Neural cell (in vitro differentiated cells): ENCODE measurements at regions not wholly inside any gene's neighbourhood (a gene's known extent, or its start where the extent isn't known, plus 50 kb on each side); places are given as distances from the start of the nearest gene placed in this dataset.

ENCODE experiments used
- H2AFZ ChIP-seq: fragments of 200-600, 300-800 bp; sonication (generic), shearing (Covaris generic); 2 replicates; pipeline ENCODE4 v1.6.0; 2014; ENCODE audit warnings: low read depth, mild to moderate bottlenecking, antibody characterized with exemption, low read length, moderate library complexity
- H3F3A ChIP-seq: fragments of 200-600 bp; shearing (Covaris generic); 2 replicates; pipeline ENCODE4 v1.6.1; 2016; ENCODE audit warnings: mild to moderate bottlenecking, moderate library complexity, mixed read lengths, antibody characterized with exemption, low read length; ENCODE audit not compliant: insufficient read depth, poor library complexity, severe bottlenecking
- H3K27ac ChIP-seq: fragments of 200-600, 300-800 bp; sonication (generic), shearing (Covaris generic); 2 replicates; pipeline ENCODE4 v1.5.1; 2014; ENCODE audit warnings: mild to moderate bottlenecking, low read length, moderate library complexity
- H3K27me3 ChIP-seq: fragments of 300-800, 200-600 bp; sonication (generic), shearing (Covaris generic); 2 replicates; pipeline ENCODE4 v1.6.0; 2014; ENCODE audit warnings: mild to moderate bottlenecking, low read depth, low read length, moderate library complexity; ENCODE audit not compliant: insufficient read depth
- H3K36me3 ChIP-seq: fragments of 300-800, 200-600 bp; sonication (generic), shearing (Covaris generic); 2 replicates; pipeline ENCODE4 v1.5.1; 2014; ENCODE audit warnings: mild to moderate bottlenecking, antibody characterized with exemption, low read length, moderate library complexity; ENCODE audit not compliant: insufficient read depth
- H3K4me2 ChIP-seq: fragments of 300-800, 200-600 bp; sonication (generic), shearing (Covaris generic); 2 replicates; pipeline ENCODE4 v1.6.0; 2014; ENCODE audit warnings: mild to moderate bottlenecking, low read length
- H3K4me3 ChIP-seq: fragments of 300-800, 200-600 bp; sonication (generic), shearing (Covaris generic); 2 replicates; pipeline ENCODE4 v1.5.1; 2014; ENCODE audit warnings: mild to moderate bottlenecking, low read length, moderate library complexity
- H3K79me2 ChIP-seq: fragments of 200-600 bp; shearing (Covaris generic); replicated peaks from 2 replicates; pipeline ENCODE4 v1.6.0; 2014; ENCODE audit warnings: mild to moderate bottlenecking, low read length, moderate library complexity; ENCODE audit not compliant: insufficient read depth
- H3K9ac ChIP-seq: fragments of 300-800, 200-600 bp; sonication (generic), shearing (Covaris generic); 2 replicates; pipeline ENCODE4 v1.6.1; 2016; ENCODE audit warnings: mild to moderate bottlenecking, low read length, mixed read lengths
- H3K9me2 ChIP-seq: fragments of 200-600 bp; shearing (Covaris generic); 2 replicates; pipeline ENCODE4 v1.6.1; 2016; ENCODE audit warnings: mild to moderate bottlenecking, low read length, mixed read lengths; ENCODE audit not compliant: insufficient read depth
- H3K9me3 ChIP-seq: fragments of 200-600, 300-800 bp; sonication (generic), shearing (Covaris generic); 2 replicates; pipeline ENCODE4 v1.6.1; 2016; ENCODE audit warnings: mild to moderate bottlenecking, mixed run types, low read length, moderate library complexity, mixed read lengths
- H4K20me1 ChIP-seq: fragments of 200-600 bp; shearing (Covaris generic); 2 replicates; pipeline ENCODE4 v1.6.1; 2016; ENCODE audit warnings: mild to moderate bottlenecking, mixed run types; ENCODE audit not compliant: insufficient read depth
- EP300 ChIP-seq: fragments of 450-650 bp; conservative IDR thresholded peaks from 2 replicates; pipeline ENCODE4 v1.6.1; 2014; ENCODE audit warnings: antibody characterized with exemption, mild to moderate bottlenecking, moderate library complexity; ENCODE audit not compliant: poor library complexity, severe bottlenecking
- EZH2 ChIP-seq: fragments of 200-600, 300-800 bp; shearing (Covaris generic), sonication (generic); IDR thresholded peaks from 2 replicates; pipeline ENCODE4 v1.6.1; 2014; ENCODE audit warnings: antibody characterized with exemption, low read length, borderline replicate concordance, mild to moderate bottlenecking; ENCODE audit not compliant: insufficient read depth, poor library complexity, severe bottlenecking
- MXI1 ChIP-seq: fragments of 450-650 bp; conservative IDR thresholded peaks from 2 replicates; pipeline ENCODE4 v1.6.1; 2014; ENCODE audit warnings: antibody characterized with exemption, mild to moderate bottlenecking; ENCODE audit not compliant: poor library complexity, severe bottlenecking
- POLR2AphosphoS5 ChIP-seq: IDR thresholded peaks from 2 replicates; pipeline ENCODE4 v1.6.1; 2012
- RAD21 ChIP-seq: fragments of 450-650 bp; conservative IDR thresholded peaks from 2 replicates; pipeline ENCODE4 v1.6.1; 2014; ENCODE audit warnings: antibody characterized with exemption, mild to moderate bottlenecking, moderate library complexity
- REST ChIP-seq: IDR thresholded peaks from 2 replicates; pipeline ENCODE4 v1.6.1; 2012; ENCODE audit warnings: borderline replicate concordance
- SMC3 ChIP-seq: fragments of 450-650 bp; conservative IDR thresholded peaks from 2 replicates; pipeline ENCODE4 v1.6.1; 2014; ENCODE audit warnings: antibody characterized with exemption, mild to moderate bottlenecking, moderate library complexity; ENCODE audit not compliant: poor library complexity
- TAF1 ChIP-seq: IDR thresholded peaks from 2 replicates; pipeline ENCODE4 v1.6.1; 2012; ENCODE audit warnings: low read depth
- TF ChIP-seq, protein P1 (sequence below): fragments of 450-650 bp; IDR thresholded peaks from 2 replicates; pipeline ENCODE4 v1.5.1; 2014; ENCODE audit warnings: antibody characterized with exemption, mild to moderate bottlenecking, moderate library complexity; ENCODE audit not compliant: poor library complexity, severe bottlenecking

DNA sequence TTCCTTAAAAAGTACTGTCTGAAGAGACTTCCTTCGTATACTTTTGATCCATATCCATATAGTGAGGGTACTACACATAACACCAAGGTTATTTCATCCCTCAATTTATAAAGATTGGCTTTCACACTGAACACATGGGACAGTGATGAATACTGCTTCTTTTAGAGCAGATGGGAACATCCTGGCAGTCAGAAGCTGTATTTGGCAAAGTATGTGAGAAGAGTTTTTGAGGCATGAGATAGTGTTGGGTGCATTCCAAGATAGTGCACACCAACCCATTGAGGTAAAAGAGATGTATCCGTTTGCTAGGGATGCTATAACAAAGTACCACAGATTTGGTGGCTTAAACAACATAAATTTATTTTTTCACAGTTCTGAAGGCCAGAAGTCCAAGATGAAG is 141.1 kb downstream of the MOSPD2 start:
- Histone ChIP-seq H3K4me2 (no peak overlapping the region), H3K9ac (no peak overlapping the region), H3K27ac (no peak overlapping the region), H3K27me3 (no peaks in the 10 kb centered on the region), H3K9me3 (no peaks in the 10 kb centered on the region), H2AFZ (no peak overlapping the region), H3K36me3 (no peaks in the 10 kb centered on the region), H3K79me2 (no peaks in the 10 kb centered on the region), H3K9me2 (no peaks in the 10 kb centered on the region), H3K4me3 (no peak overlapping the region), H3F3A (no peaks in the 10 kb centered on the region), H4K20me1 (no peaks in the 10 kb centered on the region)
- TF ChIP-seq POLR2AphosphoS5 (no peak), TAF1 (no peak), EZH2 (no peak), RAD21 (no peak)
- TF ChIP-seq, protein P1, sequence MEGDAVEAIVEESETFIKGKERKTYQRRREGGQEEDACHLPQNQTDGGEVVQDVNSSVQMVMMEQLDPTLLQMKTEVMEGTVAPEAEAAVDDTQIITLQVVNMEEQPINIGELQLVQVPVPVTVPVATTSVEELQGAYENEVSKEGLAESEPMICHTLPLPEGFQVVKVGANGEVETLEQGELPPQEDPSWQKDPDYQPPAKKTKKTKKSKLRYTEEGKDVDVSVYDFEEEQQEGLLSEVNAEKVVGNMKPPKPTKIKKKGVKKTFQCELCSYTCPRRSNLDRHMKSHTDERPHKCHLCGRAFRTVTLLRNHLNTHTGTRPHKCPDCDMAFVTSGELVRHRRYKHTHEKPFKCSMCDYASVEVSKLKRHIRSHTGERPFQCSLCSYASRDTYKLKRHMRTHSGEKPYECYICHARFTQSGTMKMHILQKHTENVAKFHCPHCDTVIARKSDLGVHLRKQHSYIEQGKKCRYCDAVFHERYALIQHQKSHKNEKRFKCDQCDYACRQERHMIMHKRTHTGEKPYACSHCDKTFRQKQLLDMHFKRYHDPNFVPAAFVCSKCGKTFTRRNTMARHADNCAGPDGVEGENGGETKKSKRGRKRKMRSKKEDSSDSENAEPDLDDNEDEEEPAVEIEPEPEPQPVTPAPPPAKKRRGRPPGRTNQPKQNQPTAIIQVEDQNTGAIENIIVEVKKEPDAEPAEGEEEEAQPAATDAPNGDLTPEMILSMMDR: no peak

DNA sequence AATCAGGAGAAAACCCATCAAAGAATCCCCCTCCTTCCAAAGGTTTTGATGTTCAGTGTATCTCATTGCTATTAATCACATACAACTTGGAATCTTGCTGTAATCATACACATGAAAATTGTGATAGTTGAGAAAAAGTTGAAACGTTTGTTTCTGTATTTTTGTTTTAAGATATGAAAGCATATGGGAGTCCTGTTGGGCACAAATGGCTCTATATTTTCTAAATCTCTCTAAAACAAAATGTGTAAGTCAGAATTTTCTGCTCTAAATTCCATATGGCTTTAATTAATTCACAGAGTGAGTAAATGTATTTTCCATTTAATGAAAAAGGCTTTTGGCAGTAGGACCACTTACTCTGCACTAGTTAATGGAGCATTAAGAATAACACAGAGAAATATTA is 140.2 kb downstream of the MOSPD2 start:
- Histone ChIP-seq H4K20me1 (no peaks in the 10 kb centered on the region), H3F3A (no peaks in the 10 kb centered on the region), H3K36me3 (no peaks in the 10 kb centered on the region), H3K4me3 (no peak overlapping the region), H3K79me2 (no peaks in the 10 kb centered on the region), H3K4me2 (no peak overlapping the region), H3K27me3 (no peaks in the 10 kb centered on the region), H2AFZ (no peak overlapping the region), H3K9ac (no peak overlapping the region), H3K9me3 (no peaks in the 10 kb centered on the region), H3K27ac (no peak overlapping the region), H3K9me2 (no peaks in the 10 kb centered on the region)
- TF ChIP-seq REST (no peak), TAF1 (no peak), POLR2AphosphoS5 (no peak), RAD21 (no peak), MXI1 (no peak), SMC3 (no peak), EP300 (no peak), EZH2 (no peak)
- TF ChIP-seq, protein P1: no peak
